GM13977 (cell line): ENCODE measurements at regions not wholly inside any gene's neighbourhood (a gene's known extent, or its start where the extent isn't known, plus 50 kb on each side); places are given as distances from the start of the nearest gene placed in this dataset.

Experiments used
- DNase-seq: peaks from one replicate; pipeline ENCODE4 v3.0.0; 2012; ENCODE audit warnings: low spot score
- in situ Hi-C: fragments of 300-500 bp; cut with MboI; formaldehyde crosslinking; loops from one replicate; pipeline ENCODE4 v1.12.0; 2022; ENCODE audit warnings: low sequenced_read_pairs, low pct_unique_long_range_greater_than_20kb, mixed read lengths, inconsistent platforms; ENCODE audit not compliant: unreplicated experiment
- TF ChIP-seq, protein P1 (sequence below): IDR thresholded peaks from 2 replicates; pipeline ENCODE4 v1.5.1; 2012; ENCODE audit warnings: mild to moderate bottlenecking, control low read depth; ENCODE audit not compliant: insufficient read depth; ENCODE audit errors: extremely low read depth, missing control alignments

DNA sequence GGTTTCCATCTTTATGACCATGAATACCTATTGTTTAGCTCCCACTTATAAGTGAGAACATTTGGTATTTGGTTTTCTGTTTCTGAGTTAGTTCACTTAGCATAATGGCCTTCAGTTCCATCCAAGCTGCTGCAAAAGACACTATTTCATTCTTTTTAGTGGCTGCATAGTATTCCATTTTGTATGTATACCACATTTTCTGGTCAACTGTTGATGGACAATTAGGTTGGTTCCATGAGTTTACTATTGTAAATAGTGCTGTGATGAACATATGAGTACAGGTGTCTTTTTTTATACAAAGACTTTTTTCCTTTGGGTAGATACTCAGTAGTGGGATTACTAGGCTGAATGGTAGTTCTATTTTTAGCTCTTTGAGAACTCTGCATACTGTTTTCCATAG lies 87.8 kb upstream of the GOT2 start:
- TF ChIP-seq, protein P1, sequence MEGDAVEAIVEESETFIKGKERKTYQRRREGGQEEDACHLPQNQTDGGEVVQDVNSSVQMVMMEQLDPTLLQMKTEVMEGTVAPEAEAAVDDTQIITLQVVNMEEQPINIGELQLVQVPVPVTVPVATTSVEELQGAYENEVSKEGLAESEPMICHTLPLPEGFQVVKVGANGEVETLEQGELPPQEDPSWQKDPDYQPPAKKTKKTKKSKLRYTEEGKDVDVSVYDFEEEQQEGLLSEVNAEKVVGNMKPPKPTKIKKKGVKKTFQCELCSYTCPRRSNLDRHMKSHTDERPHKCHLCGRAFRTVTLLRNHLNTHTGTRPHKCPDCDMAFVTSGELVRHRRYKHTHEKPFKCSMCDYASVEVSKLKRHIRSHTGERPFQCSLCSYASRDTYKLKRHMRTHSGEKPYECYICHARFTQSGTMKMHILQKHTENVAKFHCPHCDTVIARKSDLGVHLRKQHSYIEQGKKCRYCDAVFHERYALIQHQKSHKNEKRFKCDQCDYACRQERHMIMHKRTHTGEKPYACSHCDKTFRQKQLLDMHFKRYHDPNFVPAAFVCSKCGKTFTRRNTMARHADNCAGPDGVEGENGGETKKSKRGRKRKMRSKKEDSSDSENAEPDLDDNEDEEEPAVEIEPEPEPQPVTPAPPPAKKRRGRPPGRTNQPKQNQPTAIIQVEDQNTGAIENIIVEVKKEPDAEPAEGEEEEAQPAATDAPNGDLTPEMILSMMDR = no peak
- DNase-seq = no peak
- in situ Hi-C loops = no loop called here

DNA sequence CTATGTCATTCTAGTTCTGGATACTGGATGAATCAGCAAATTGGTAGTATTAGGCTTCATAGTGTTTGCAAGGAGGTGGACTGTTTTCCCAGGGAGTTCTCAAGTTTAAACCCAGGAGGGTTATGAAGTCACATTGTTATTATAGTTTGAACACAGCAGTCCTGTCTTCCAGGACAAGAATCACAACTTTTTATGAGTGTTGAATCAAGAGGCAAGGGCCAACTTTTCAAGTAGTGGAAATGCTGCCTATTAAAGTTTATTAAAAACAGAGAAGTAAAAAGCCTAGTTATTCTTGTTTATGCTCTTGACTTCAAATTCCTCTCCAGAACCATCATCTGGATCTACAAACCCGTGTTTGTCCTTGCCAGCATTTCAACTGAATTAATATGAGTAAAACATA lies 86.3 kb upstream of the GOT2 start:
- in situ Hi-C loops = no loop called here
- TF ChIP-seq, protein P1 = no peak
- DNase-seq = no peak

DNA sequence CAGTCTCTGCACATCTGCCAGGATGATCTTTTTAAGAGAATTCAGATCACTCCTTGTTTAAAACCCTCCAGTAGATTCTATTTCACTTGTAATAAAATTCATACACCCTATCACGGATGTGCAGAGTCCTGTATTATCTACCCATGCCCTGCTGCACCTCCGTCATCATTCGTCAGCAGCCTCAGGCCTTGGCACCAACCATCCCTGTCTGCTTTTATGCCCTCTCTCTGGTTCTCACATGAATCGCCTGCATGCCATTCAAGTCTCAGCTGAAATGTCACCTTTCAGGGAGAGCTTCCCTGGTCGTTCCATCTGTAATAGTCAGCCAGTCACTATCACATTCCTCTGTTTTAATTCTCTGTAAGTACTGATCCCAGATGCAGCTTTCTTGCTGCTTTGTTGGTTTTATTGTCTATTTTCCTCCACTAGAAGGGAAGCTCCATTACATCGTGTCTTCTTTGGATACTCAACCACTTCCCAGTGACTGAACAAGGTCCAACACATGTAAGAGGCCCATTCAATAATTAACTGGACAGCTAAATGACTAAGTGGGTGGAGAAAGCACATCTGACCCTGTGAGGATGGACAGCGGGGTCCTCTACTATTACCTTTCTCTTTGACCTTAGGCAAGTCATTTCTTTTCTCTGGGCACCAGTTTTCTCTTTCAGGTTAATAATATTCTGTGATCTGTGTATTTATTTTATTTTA lies 81.2 kb upstream of the GOT2 start:
- DNase-seq = no peak

DNA sequence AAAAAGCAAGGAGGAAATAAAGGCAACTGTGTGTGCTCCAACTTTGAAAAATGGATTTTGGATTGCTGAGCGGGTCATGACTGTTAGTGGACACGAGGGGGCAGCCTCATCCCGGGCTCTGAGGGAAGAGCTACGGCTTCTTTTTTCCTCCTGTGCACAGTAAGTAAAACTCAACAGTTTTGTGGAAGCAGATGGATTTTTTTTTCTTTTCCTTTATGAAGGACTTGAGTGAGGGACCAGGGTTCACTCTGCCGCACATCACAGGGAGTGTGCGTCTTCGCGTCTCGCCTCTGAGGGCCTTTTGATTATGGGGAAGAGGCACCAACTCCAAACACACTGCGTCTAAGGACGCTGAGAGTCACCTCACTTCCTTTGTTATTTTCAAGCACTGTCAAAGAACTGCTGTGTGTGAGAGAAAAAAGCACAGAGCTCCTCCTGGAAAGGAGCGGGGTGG lies 80.3 kb upstream of the GOT2 start:
- TF ChIP-seq, protein P1 = peak; percentile 85
- DNase-seq = peak; percentile 60
- in situ Hi-C loops = no loop called here

More for the DNA sequence above, 81.2 kb upstream of the GOT2 start:
- TF ChIP-seq, protein P1 = no peak
- in situ Hi-C loops = no loop called here

DNA sequence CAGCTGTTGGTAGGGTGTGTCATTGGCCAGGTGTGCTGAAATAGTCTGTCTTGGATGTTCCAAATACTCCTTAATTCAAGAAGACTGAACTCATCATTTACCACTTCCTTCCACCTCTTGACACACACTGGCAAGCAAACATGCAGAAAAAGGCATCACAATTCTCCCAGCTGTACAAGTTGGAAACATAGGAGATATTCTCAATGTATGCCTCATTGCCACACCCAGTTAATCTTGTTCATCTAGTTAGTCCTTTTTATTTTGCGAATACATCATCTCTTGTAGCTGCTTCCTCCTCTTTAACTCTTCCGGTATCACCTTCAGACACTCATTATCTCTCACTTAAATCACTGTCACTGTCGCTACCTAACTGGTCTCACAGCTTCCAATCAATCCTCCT lies 75.1 kb upstream of the GOT2 start:
- in situ Hi-C loops = no loop called here
- no peak for DNase-seq
- TF ChIP-seq, protein P1 = no peak

DNA sequence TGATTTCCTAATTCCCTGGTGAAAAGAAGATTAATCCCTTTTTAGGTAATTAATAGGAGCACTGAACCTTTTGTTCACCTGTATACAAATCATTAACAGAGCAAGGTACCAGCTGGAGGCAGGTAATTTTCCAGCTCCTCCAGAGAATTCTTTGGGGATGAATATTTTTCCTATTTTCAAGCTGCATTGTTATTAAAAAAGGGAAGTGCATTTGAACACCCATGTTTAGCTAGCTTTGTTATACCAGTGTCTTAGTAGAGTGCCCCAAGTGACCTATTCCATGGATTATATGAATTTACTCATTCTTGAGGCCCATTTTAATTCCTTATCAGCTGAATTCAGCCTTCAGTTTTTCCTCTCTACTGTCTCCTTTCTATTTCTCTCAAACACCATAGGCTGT lies 73.2 kb upstream of the GOT2 start:
- DNase-seq = no peak
- in situ Hi-C loops = no loop called here
- TF ChIP-seq, protein P1 = no peak
